ENCODE measurements at regions not wholly inside any gene's neighbourhood (a gene's known extent, or its start where the extent isn't known, plus 50 kb on each side); places are given as distances from the start of the nearest gene placed in this dataset.
A peak's percentile ranks its signal among the peaks of the same experiment; 100 is the strongest.

DNA sequence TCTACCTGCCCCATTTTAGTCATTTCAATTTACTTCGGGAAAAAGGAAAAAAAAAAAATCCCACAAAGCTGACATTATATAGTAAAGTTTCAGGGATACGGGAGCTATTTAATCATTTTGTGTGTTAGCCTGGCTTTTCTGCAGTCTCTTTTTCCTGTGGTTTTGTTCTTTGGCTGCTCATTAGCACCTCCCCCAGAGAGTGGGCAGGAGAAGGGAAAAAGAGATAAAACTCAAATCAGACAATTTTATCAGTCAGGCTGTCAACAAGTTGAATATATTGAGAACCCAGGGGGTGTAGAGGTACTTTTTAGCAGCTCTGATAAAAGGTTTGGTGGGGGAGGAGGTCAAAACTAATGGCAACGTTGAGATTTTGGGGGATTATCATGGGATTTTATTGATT lies 559.0 kb upstream of the PSMD7 start:
- no peak for DNase-seq

DNA sequence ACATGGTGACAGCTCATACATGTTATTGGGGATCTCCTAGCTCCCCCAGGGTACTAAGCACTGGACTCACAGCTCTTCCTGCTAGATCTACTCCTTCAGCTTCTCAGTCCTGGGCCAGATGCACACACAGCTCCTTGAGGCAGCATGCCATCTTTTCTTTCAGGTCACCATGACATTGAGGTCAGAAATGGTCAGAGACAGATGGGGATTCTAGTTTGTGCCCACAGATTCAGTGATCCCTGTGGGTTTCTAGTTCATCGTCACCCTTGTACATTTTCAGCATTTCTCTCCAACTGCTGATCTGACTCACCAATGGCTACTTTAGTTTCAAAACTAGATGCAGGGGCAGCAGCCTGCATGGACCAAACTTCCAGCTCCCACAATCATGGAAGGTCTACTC lies 560.7 kb upstream of the PSMD7 start:
- no peak for DNase-seq

DNA sequence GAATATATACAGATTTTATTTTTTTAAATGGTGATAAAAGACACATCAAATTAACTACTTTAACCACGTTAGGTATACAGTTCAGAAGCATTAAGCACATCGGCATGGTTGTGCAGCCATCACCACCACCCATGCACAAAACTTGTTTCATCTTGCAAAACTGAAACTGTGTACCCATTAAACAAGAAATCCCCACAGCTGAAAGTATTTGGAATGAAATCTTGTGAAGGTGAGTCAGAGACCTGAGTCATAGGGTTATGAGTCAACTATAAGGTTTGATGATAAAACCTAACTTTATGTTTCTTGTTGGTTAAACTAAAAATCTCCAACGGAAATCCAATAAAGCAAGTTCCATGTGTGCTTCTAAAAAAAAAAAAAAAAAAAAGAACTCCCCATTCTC lies 561.6 kb upstream of the PSMD7 start:
- DNase-seq: no peak

DNA sequence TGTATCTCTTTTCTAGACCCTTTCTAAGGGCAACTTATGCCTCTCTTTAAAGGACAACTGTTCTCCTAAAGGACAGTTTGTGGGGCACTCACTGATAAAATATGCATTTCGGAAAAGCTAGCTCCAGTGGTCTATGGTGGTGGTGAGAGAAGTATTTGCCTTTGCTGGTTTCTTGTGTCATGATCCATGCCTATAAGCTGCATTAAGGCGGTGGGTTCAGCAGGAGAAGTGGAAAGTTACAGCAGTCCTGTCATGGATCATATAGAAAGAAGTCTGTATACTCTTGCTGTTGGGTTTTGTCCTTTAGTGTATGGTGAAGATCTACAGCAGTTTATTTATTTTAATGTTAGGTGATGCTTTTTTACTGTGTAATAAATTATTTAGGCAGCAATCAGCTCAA lies 563.9 kb upstream of the PSMD7 start:
- no peak for DNase-seq

- DNase-seq: no peak
Measured at GRCh38 chr16:73732143-73732542, 564.5 kb upstream of the PSMD7 start.

- no peak for DNase-seq
Measured at GRCh38 chr16:73730481-73731090, 566.0 kb upstream of the PSMD7 start.

DNA sequence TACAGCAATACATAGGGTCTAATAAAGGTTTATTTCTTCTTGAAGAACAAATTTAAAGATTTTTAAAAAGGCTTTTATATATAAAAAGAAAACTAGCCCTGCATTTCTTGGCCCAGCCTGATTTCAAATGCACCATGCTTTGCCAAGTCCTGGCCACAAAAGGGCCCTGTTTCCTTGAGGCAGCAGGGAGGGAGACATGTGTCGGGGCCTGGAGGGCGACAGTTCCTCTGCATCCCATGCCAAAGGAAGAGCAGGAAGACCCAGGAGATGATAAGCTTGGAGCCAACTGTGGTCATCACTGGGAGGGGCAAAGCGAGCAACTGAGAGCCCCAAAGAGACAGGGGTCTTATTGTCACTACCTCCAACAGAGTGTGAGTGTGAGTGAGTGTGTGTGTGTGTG lies 571.5 kb upstream of the PSMD7 start:
- DNase-seq: no peak

- no peak for DNase-seq
Measured at GRCh38 chr16:73724503-73724902, 572.1 kb upstream of the PSMD7 start.

- DNase-seq: no peak
Measured at GRCh38 chr16:73717266-73717974, 579.2 kb upstream of the PSMD7 start.

- no peak for DNase-seq
Measured at GRCh38 chr16:73714976-73715375, 581.6 kb upstream of the PSMD7 start.

DNA sequence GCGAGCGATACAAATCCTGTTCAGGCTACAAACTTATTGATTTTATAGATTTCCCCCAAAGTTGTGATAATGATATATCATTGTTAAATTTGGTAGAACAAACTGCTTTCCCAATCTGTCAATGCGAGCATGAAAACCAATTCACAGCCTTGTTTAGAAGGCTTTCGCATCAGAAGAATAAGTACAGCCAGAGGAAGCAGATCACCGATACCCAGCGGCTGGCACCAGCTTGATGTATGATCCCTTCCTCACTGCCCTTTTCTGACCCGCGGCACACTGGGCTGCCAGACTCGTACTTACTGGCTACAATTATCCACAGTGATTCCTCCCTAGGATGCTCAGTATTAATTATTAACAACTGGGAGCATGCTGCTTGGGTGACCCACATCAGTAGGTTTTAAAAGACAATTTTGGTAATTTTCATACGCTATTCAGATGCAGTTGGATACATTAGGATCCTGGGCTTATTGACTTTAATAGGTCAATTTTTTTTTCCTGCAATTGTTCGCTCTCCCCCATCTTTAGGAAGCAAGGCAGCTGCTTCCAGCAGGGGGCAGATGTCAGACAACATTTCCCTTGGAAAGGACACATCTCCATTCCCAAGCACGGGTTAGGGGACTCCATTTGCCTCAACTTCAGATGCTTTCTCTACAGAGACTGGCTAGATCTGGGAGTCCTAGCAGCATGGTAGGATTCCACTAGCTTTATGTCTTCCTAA lies 582.7 kb upstream of the PSMD7 start:
- DNase-seq: no peak

GRCh38 chr16:73713251-73713650 lies 583.4 kb upstream of the PSMD7 start:
- no peak for DNase-seq

DNA sequence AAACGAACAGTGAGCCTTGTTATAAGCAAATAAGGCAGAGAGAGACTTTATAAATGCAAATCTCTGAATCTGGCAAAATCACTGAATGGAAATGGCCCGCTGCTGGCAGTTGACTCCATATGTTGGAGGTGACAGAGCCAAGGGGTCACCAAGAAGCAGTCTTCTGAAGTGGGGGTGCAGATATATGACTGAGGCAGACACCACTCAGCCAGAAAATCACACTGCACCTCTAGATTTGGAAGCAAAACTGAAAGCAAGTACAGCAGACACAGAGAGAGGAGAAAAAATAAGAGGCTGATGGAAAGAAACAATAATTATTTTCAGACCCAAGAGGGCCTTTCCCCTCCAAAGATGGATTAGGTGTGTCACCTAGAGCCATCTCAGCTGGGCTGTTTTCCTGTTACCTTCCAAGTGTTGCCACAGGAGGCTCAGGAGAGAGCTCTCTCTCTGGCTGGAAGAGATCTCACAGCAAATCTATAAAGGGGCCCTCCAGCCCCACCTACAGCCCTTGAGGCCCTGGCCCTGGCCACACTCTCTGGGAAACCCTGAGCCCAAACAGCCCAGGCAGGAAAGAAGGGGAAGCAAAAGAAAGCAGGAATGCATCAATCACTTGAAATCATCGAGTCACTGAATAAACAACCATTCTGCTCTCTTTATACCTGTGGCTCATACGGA lies 585.1 kb upstream of the PSMD7 start:
- no peak for DNase-seq

GRCh38 chr16:73710526-73710925 lies 586.1 kb upstream of the PSMD7 start:
- DNase-seq: no peak

GRCh38 chr16:73707863-73708262 lies 588.8 kb upstream of the PSMD7 start:
- no peak for DNase-seq

- DNase-seq: no peak
Measured at GRCh38 chr16:73703891-73704290, 592.7 kb upstream of the PSMD7 start.

DNA sequence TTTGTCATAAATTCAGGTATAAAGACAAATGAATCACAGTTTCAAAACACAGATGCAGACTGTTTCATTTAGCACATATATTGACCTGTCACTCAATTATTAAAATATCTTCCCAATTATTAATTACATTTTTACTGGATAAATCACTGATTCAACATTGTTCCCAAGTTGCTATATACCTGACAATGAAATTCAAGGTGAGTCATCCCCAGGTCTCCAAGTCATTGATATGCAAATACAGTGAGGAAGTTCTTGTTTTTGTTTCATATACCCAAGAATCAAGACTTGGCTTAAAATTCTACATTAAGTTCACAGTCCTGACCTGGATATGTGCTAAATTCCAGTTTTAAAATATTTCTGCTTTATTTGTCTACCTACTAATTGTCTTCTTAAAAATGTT lies 599.3 kb upstream of the PSMD7 start:
- no peak for DNase-seq

GRCh38 chr16:73692861-73693260 lies 603.8 kb upstream of the PSMD7 start:
- DNase-seq: no peak

- DNase-seq: no peak
Measured at GRCh38 chr16:73683804-73684203, 612.8 kb upstream of the PSMD7 start.

- no peak for DNase-seq
Measured at GRCh38 chr16:73672135-73672534, 624.2 kb upstream of the ZFHX3 start.

DNA sequence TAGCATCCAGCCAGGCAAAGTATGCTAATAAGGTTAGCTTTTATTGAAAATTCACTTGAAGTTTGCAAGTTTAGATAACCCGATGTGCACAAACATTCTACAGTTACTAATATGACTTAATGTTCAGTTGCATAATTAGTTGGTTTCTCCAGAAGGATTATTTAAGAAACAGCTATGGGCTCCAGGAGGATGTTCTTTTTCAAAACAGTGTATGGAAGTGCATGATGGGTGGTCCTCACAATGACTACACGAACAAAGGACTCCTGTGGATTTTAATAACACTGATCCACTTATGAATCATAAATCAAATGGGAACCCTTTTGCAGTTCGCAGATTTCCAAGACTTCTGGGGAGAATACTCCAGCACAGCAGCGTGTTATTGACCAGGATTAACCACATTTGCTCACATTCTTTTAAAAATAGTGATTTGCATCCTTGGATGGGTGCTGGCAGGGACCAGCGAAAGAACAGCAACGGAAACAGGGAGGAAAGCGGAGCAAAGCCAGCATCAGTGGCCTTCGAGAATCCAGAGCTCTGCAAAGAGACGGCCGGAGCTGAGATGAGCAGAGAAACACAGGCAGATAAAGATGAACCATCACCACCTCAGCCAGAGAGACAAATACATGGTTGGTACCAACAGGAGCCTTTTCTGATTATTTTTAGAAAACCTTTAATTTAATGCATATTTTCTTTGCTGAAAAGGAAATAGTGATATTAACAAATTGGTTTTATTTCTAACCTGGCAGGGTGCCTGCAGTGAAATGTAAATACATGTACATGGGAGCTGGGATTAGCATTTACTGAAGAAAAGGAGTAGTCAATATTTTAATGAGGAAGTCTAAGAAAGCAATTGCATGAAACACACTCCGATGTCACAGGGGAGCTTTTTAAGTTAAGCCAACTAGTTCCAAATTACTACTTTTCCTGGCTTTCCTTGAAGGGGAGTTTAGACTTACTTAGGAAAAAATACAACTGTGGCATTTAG lies 623.2 kb upstream of the ZFHX3 start:
- DNase-seq: peak; percentile 42

GRCh38 chr16:73669535-73670274 lies 621.8 kb upstream of the ZFHX3 start:
- no peak for DNase-seq
